Aorta (tissue), 5 donors: ENCODE measurements at regions not wholly inside any gene's neighbourhood (a gene's known extent, or its start where the extent isn't known, plus 50 kb on each side); places are given as distances from the start of the nearest gene placed in this dataset.

Experiments used
- ATAC-seq: fragments of 200-7000 bp; cut with Tn5 transposase; one replicate; pipeline ENCODE4 v1.9.1; 2022; ENCODE audit warnings: moderate library complexity; ENCODE audit not compliant: low FRiP score
- DNase-seq, 2 donors: peaks; one replicate each; pipeline ENCODE4 v3.0.0-alpha.2; 2020
- H3K27ac ChIP-seq, 2 donors: one replicate each; pipeline ENCODE4 v1.5.1; 2013; ENCODE audit warnings: low read length in 2 of 2, mild to moderate bottlenecking in 2 of 2, moderate library complexity in 2 of 2, control low read depth in 1 of 2, inconsistent platforms in 1 of 2, low read depth in 1 of 2
- H3K27me3 ChIP-seq, 2 donors: one replicate each; pipeline ENCODE4 v1.6.1; 2013; ENCODE audit warnings: control low read depth in 1 of 2, low read length in 1 of 2, mild to moderate bottlenecking in 1 of 2, moderate library complexity in 1 of 2; ENCODE audit not compliant: insufficient read depth in 2 of 2, control insufficient read depth in 1 of 2
- H3K36me3 ChIP-seq, 2 donors: one replicate each; pipeline ENCODE4 v1.6.1; 2013; ENCODE audit warnings: control low read depth in 1 of 2, low read length in 1 of 2, mild to moderate bottlenecking in 1 of 2; ENCODE audit not compliant: insufficient read depth in 2 of 2, control insufficient read depth in 1 of 2
- H3K4me1 ChIP-seq, 2 donors: one replicate each; pipeline ENCODE4 v1.6.1; 2013; ENCODE audit warnings: low read length in 2 of 2, control low read depth in 1 of 2, mild to moderate bottlenecking in 1 of 2, moderate library complexity in 1 of 2; ENCODE audit not compliant: insufficient read depth in 2 of 2, control insufficient read depth in 1 of 2
- H3K4me3 ChIP-seq, 2 donors: one replicate each; pipeline ENCODE4 v1.5.1; 2013; ENCODE audit warnings: low read length in 2 of 2, control low read depth in 1 of 2, mild to moderate bottlenecking in 1 of 2
- H3K9me3 ChIP-seq: one replicate; pipeline ENCODE4 v1.6.1; 2013; ENCODE audit warnings: mild to moderate bottlenecking, low read length; ENCODE audit not compliant: control insufficient read depth
- WGBS, 2 donors: extraction: QIAGEN DNeasy Blood & Tissue Kit; methylation state at CpG; one replicate each; pipeline ENCODE4 v1.1.7; 2013; 5-methylcytosine and 5-hydroxymethylcytosine counted together
- intact Hi-C, 2 donors: fragments of 100-400 bp; cut with DNase I; formaldehyde crosslinking; loops; one replicate each; pipeline versions ENCODE4 v1.14.2 to v1.15.0; 2022
- donor health status: healthy with polysubstance abuse.
- donor health status: Bipolar disorder and iron deficiency.
- donor health status: DM: no; HTN: no; CAD: no.
- donor health status: DM: no; HTN: no; CAD: no.
- donor health status: DM: yes; HTN: yes; CAD: no.

GRCh38 chr1:9478021-9478420 is 61.2 kb upstream of the SLC25A33 start:
- intact Hi-C loops = no loop called here
- Histone ChIP-seq H3K36me3 (no peaks in the 10 kb centered on the region), H3K4me3 (no peak overlapping the region), H3K9me3 (no peaks in the 10 kb centered on the region), H3K27ac (no peak overlapping the region), H3K27me3 (no peaks in the 10 kb centered on the region), H3K4me1 (no peaks in the 10 kb centered on the region)
- WGBS, 2 donors = 89 to 92% methylated on average over 6 of the region's 6 CpGs
- DNase-seq = no peak
- no peak for ATAC-seq

GRCh38 chr1:9481048-9481447 is 58.2 kb upstream of the SLC25A33 start:
- intact Hi-C loops = no loop called here
- Histone ChIP-seq H3K4me3 (no peak overlapping the region), H3K9me3 (no peaks in the 10 kb centered on the region), H3K27ac (no peak overlapping the region), H3K4me1 (no peaks in the 10 kb centered on the region), H3K36me3 (no peaks in the 10 kb centered on the region), H3K27me3 (no peaks in the 10 kb centered on the region)
- ATAC-seq (no peak), DNase-seq (no peak)
- WGBS, 2 donors = 63 to 68% methylated on average over 6 of the region's 6 CpGs

GRCh38 chr1:9482403-9482802 is 56.9 kb upstream of the SLC25A33 start:
- Histone ChIP-seq H3K4me1 (no peaks in the 10 kb centered on the region), H3K9me3 (no peaks in the 10 kb centered on the region), H3K27ac (no peak overlapping the region), H3K27me3 (no peaks in the 10 kb centered on the region), H3K4me3 (no peak overlapping the region), H3K36me3 (no peaks in the 10 kb centered on the region)
- intact Hi-C loops = no loop called here
- 95 to 96% methylated on average over 9 of the region's 9 CpGs for WGBS, 2 donors
- ATAC-seq (no peak), DNase-seq (no peak)

- Histone ChIP-seq H3K27me3 (no peaks in the 10 kb centered on the region), H3K27ac (no peak overlapping the region), H3K4me3 (no peak overlapping the region), H3K36me3 (no peaks in the 10 kb centered on the region), H3K4me1 (no peaks in the 10 kb centered on the region), H3K9me3 (no peaks in the 10 kb centered on the region)
- intact Hi-C loops = no loop called here
- WGBS, 2 donors = 88% methylated on average over 19 of the region's 19 CpGs
- no peak for DNase-seq
- ATAC-seq = no peak
Measured at GRCh38 chr1:9482816-9483572, 56.3 kb upstream of the SLC25A33 start.

GRCh38 chr1:9486466-9487140 is 52.7 kb upstream of the SLC25A33 start:
- H3K9me3 ChIP-seq = no peaks in the 10 kb centered on the region
- H3K4me1 ChIP-seq = no peaks in the 10 kb centered on the region
- ATAC-seq = no peak
- WGBS, 2 donors = 80 to 85% methylated on average over 12 of the region's 12 CpGs
- no peaks in the 10 kb centered on the region for H3K27me3 ChIP-seq
- H3K36me3 ChIP-seq = no peaks in the 10 kb centered on the region
- no peak overlapping the region for H3K27ac ChIP-seq
- intact Hi-C loops = loop anchor here in 1 of 2 donors (5.0 kb wide), 1 partner anchor 219 kb away; no protein-coding TSS in a partner anchor
- no peak overlapping the region for H3K4me3 ChIP-seq
- no peak for DNase-seq
